ENCODE measurements at regions not wholly inside any gene's neighbourhood (a gene's known extent, or its start where the extent isn't known, plus 50 kb on each side); places are given as distances from the start of the nearest gene placed in this dataset.
"Not testable (repeated sequence)": the region's sequence is repeated elsewhere in the genome, so short reads cannot be mapped to it uniquely, and the experiment has no call there.

GRCh38 chr5:10102235-10102634 is 147.5 kb downstream of the ATPSCKMT start:
- H3K9me3 Mint-ChIP-seq, result peaks cover 8 to 17% (median 12%) of the 10 kb centered on the region in 3 donors
- H3K27ac Mint-ChIP-seq; H3K27me3 ChIP-seq (replicated peaks in 1 of 2; ENCODE audit: control insufficient read depth in 2 of 2, extremely low read depth in 1 of 2, insufficient read depth in 2 of 2, low read length in 1 of 2); H3K9me3 ChIP-seq; H3K27ac ChIP-seq (ENCODE audit: low read length); H3K4me1 Mint-ChIP-seq; DNase-seq; CTCF ChIA-PET; ATAC-seq (replicated peaks in 1 of 4); H3K36me3 Mint-ChIP-seq; H3K4me3 ChIP-seq (ENCODE audit: control insufficient read depth in 1 of 2, extremely low read depth in 1 of 2, low read length in 1 of 2); POLR2A ChIA-PET; H3K4me3 Mint-ChIP-seq; H3K4me1 ChIP-seq (ENCODE audit: control insufficient read depth in 1 of 2, extremely low read depth in 1 of 2, insufficient read depth in 2 of 2, low read length in 2 of 2); H3K36me3 ChIP-seq (ENCODE audit: control insufficient read depth in 2 of 2, extremely low read depth in 1 of 2, insufficient read depth in 1 of 2, low read length in 1 of 2); H3K27me3 Mint-ChIP-seq: not testable (repeated sequence)
- 83% methylated on average over 4 of the region's 7 CpGs for WGBS (ENCODE audit: insufficient coverage)

- no peaks in the 10 kb centered on the region for H3K9me3 ChIP-seq
- DNase-seq (no peak), ATAC-seq (replicated peaks in 1 of 4) (no peak)
- Mint-ChIP-seq H3K27me3 (peaks cover 0 to 3% of the 10 kb centered on the region in 2 donors), H3K9me3 (peaks cover 10 to 23% (median 19%) of the 10 kb centered on the region in 3 donors), H3K27ac (no peak overlapping the region), H3K36me3 (no peaks in the 10 kb centered on the region), H3K4me1 (no peaks in the 10 kb centered on the region), H3K4me3 (no peak overlapping the region)
- ChIA-PET CTCF (no interaction called here), POLR2A (no interaction called here)
- no peaks in the 10 kb centered on the region for H3K27me3 ChIP-seq (replicated peaks in 1 of 2; ENCODE audit: control insufficient read depth in 2 of 2, extremely low read depth in 1 of 2, insufficient read depth in 2 of 2, low read length in 1 of 2)
- no peaks in the 10 kb centered on the region for H3K36me3 ChIP-seq (ENCODE audit: control insufficient read depth in 2 of 2, extremely low read depth in 1 of 2, insufficient read depth in 1 of 2, low read length in 1 of 2)
- no CpG with 5 or more reads among the region's 2 CpGs for WGBS (ENCODE audit: insufficient coverage)
- no peak overlapping the region for H3K27ac ChIP-seq (ENCODE audit: low read length)
- no peak overlapping the region for H3K4me3 ChIP-seq (ENCODE audit: control insufficient read depth in 1 of 2, extremely low read depth in 1 of 2, low read length in 1 of 2)
- H3K4me1 ChIP-seq (ENCODE audit: control insufficient read depth in 1 of 2, extremely low read depth in 1 of 2, insufficient read depth in 2 of 2, low read length in 2 of 2), result no peaks in the 10 kb centered on the region
Measured at GRCh38 chr5:10099548-10099947, 150.1 kb downstream of the ATPSCKMT start.

- no peak overlapping the region for H3K27ac Mint-ChIP-seq
- ATAC-seq (replicated peaks in 1 of 4) (no peak), DNase-seq (no peak)
- 57% methylated on average over 3 of the region's 4 CpGs for WGBS (ENCODE audit: insufficient coverage)
- H3K4me1 Mint-ChIP-seq, result no peaks in the 10 kb centered on the region
- peaks cover 0 to 5% of the 10 kb centered on the region in 2 donors for H3K27me3 Mint-ChIP-seq
- Histone ChIP-seq H3K4me3 (ENCODE audit: control insufficient read depth in 1 of 2, extremely low read depth in 1 of 2, low read length in 1 of 2) (no peak overlapping the region), H3K4me1 (ENCODE audit: control insufficient read depth in 1 of 2, extremely low read depth in 1 of 2, insufficient read depth in 2 of 2, low read length in 2 of 2) (no peaks in the 10 kb centered on the region), H3K36me3 (ENCODE audit: control insufficient read depth in 2 of 2, extremely low read depth in 1 of 2, insufficient read depth in 1 of 2, low read length in 1 of 2) (no peaks in the 10 kb centered on the region), H3K27ac (ENCODE audit: low read length) (no peak overlapping the region), H3K27me3 (replicated peaks in 1 of 2; ENCODE audit: control insufficient read depth in 2 of 2, extremely low read depth in 1 of 2, insufficient read depth in 2 of 2, low read length in 1 of 2) (peaks cover 0 to 3% of the 10 kb centered on the region in 2 experiments), H3K9me3 (no peaks in the 10 kb centered on the region)
- H3K4me3 Mint-ChIP-seq, result no peak overlapping the region
- H3K9me3 Mint-ChIP-seq, result peaks cover 4 to 21% (median 19%) of the 10 kb centered on the region in 3 donors
- no peaks in the 10 kb centered on the region for H3K36me3 Mint-ChIP-seq
- POLR2A ChIA-PET, result no interaction called here
- CTCF ChIA-PET, result no interaction called here
Measured at GRCh38 chr5:10091701-10092100, 158.0 kb downstream of the ATPSCKMT start.

GRCh38 chr5:10090074-10090473 is 159.6 kb downstream of the ATPSCKMT start:
- Histone ChIP-seq H3K27ac (ENCODE audit: low read length) (no peak overlapping the region), H3K27me3 (replicated peaks in 1 of 2; ENCODE audit: control insufficient read depth in 2 of 2, extremely low read depth in 1 of 2, insufficient read depth in 2 of 2, low read length in 1 of 2) (peaks cover 0 to 3% of the 10 kb centered on the region in 2 experiments), H3K36me3 (ENCODE audit: control insufficient read depth in 2 of 2, extremely low read depth in 1 of 2, insufficient read depth in 1 of 2, low read length in 1 of 2) (no peaks in the 10 kb centered on the region), H3K4me3 (ENCODE audit: control insufficient read depth in 1 of 2, extremely low read depth in 1 of 2, low read length in 1 of 2) (no peak overlapping the region), H3K4me1 (ENCODE audit: control insufficient read depth in 1 of 2, extremely low read depth in 1 of 2, insufficient read depth in 2 of 2, low read length in 2 of 2) (no peaks in the 10 kb centered on the region), H3K9me3 (no peaks in the 10 kb centered on the region)
- H3K27me3 Mint-ChIP-seq, result peaks cover 0 to 5% of the 10 kb centered on the region in 2 donors
- ATAC-seq (replicated peaks in 1 of 4), result no peak
- H3K4me1 Mint-ChIP-seq, result no peaks in the 10 kb centered on the region
- POLR2A ChIA-PET, result no interaction called here
- CTCF ChIA-PET, result no interaction called here
- H3K4me3 Mint-ChIP-seq, result no peak overlapping the region
- H3K27ac Mint-ChIP-seq, result no peak overlapping the region
- no peak for DNase-seq
- H3K36me3 Mint-ChIP-seq, result no peaks in the 10 kb centered on the region
- 78% methylated on average over 1 of the region's 2 CpGs for WGBS (ENCODE audit: insufficient coverage)
- peaks cover 2 to 16% (median 13%) of the 10 kb centered on the region in 3 donors for H3K9me3 Mint-ChIP-seq

- H3K9me3 Mint-ChIP-seq, result peaks cover 0 to 7% (median 0%) of the 10 kb centered on the region in 3 donors
- ATAC-seq (replicated peaks in 1 of 4) (no peak), DNase-seq (no peak)
- no peaks in the 10 kb centered on the region for H3K36me3 Mint-ChIP-seq
- CTCF ChIA-PET, result no interaction called here
- Histone ChIP-seq H3K36me3 (ENCODE audit: control insufficient read depth in 2 of 2, extremely low read depth in 1 of 2, insufficient read depth in 1 of 2, low read length in 1 of 2) (no peaks in the 10 kb centered on the region), H3K27me3 (replicated peaks in 1 of 2; ENCODE audit: control insufficient read depth in 2 of 2, extremely low read depth in 1 of 2, insufficient read depth in 2 of 2, low read length in 1 of 2) (peaks cover 0 to 5% of the 10 kb centered on the region in 2 experiments), H3K4me1 (ENCODE audit: control insufficient read depth in 1 of 2, extremely low read depth in 1 of 2, insufficient read depth in 2 of 2, low read length in 2 of 2) (no peaks in the 10 kb centered on the region), H3K9me3 (no peaks in the 10 kb centered on the region), H3K4me3 (ENCODE audit: control insufficient read depth in 1 of 2, extremely low read depth in 1 of 2, low read length in 1 of 2) (no peak overlapping the region), H3K27ac (ENCODE audit: low read length) (no peak overlapping the region)
- POLR2A ChIA-PET, result no interaction called here
- WGBS (ENCODE audit: insufficient coverage), result no CpG with 5 or more reads among the region's 5 CpGs
- H3K27me3 Mint-ChIP-seq, result no peaks in the 10 kb centered on the region
- H3K4me3 Mint-ChIP-seq, result no peak overlapping the region
- H3K4me1 Mint-ChIP-seq, result no peaks in the 10 kb centered on the region
- no peak overlapping the region for H3K27ac Mint-ChIP-seq
Measured at GRCh38 chr5:10085185-10085584, 164.5 kb downstream of the ATPSCKMT start.

- Mint-ChIP-seq H3K4me3 (no peak overlapping the region), H3K4me1 (no peaks in the 10 kb centered on the region), H3K36me3 (no peaks in the 10 kb centered on the region), H3K27ac (no peak overlapping the region), H3K27me3 (peaks cover 3 to 5% of the 10 kb centered on the region in 2 donors), H3K9me3 (peaks cover 0 to 3% (median 0%) of the 10 kb centered on the region in 3 donors)
- ChIA-PET POLR2A (no interaction called here), CTCF (no interaction called here)
- Histone ChIP-seq H3K27me3 (replicated peaks in 1 of 2; ENCODE audit: control insufficient read depth in 2 of 2, extremely low read depth in 1 of 2, insufficient read depth in 2 of 2, low read length in 1 of 2) (peaks cover 0 to 8% of the 10 kb centered on the region in 2 experiments), H3K27ac (ENCODE audit: low read length) (no peak overlapping the region), H3K4me1 (ENCODE audit: control insufficient read depth in 1 of 2, extremely low read depth in 1 of 2, insufficient read depth in 2 of 2, low read length in 2 of 2) (no peaks in the 10 kb centered on the region), H3K9me3 (no peaks in the 10 kb centered on the region), H3K4me3 (ENCODE audit: control insufficient read depth in 1 of 2, extremely low read depth in 1 of 2, low read length in 1 of 2) (no peak overlapping the region), H3K36me3 (ENCODE audit: control insufficient read depth in 2 of 2, extremely low read depth in 1 of 2, insufficient read depth in 1 of 2, low read length in 1 of 2) (no peaks in the 10 kb centered on the region)
- DNase-seq (no peak), ATAC-seq (replicated peaks in 1 of 4) (no peak)
- 0% methylated on average over 1 of the region's 4 CpGs for WGBS (ENCODE audit: insufficient coverage)
Measured at GRCh38 chr5:10081584-10081983, 168.1 kb downstream of the ATPSCKMT start.
